ENCODE measurements at regions not wholly inside any gene's neighbourhood (a gene's known extent, or its start where the extent isn't known, plus 50 kb on each side); places are given as distances from the start of the nearest gene placed in this dataset.

DNA sequence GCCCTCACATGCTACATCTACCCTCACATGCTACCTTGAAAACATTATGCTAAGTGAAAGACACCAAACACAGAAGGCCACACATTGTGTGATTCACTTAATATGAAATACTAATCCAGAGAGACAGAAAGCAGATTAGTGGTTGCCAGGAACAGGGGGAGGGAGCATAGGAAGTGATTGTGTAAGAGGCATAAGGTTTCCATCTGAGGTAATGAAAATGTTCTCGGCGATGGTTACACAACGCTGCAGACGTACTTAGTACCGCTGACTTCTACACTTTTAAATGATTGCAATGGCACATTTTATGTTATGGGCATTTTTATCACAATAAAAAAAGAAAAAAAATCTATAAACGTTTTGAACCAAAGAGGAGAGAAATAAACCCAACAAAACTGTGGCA lies 742.3 kb downstream of the TYW1 start:
- DNase-seq (ENCODE audit: extremely low read depth, low read depth) = no peak
- TF ChIP-seq CTCF (IDR thresholded peaks at IDR 0.05; ENCODE audit: low read depth, low read length) = no peak

DNA sequence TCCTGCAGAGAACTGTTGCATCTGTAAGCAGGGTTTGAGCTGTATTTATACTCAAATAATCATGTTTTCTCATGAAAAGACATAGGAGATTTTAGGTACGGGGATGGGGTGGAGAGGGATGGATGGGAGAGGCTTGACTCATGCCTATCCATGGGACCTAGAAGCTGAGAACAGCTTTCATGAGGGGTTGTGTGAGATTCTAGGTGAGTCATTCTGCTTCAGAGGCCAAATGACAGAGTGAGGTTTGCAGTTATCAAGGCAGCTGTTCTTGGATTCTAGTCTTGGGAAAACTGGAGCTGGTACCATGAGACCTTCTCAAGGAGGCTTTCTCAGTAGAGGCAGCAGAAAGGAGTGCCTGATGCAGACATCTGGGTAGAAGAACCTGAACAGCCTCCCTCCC lies 746.9 kb downstream of the TYW1 start:
- TF ChIP-seq CTCF (IDR thresholded peaks at IDR 0.05; ENCODE audit: low read depth, low read length) = no peak
- DNase-seq (ENCODE audit: extremely low read depth, low read depth) = no peak

DNA sequence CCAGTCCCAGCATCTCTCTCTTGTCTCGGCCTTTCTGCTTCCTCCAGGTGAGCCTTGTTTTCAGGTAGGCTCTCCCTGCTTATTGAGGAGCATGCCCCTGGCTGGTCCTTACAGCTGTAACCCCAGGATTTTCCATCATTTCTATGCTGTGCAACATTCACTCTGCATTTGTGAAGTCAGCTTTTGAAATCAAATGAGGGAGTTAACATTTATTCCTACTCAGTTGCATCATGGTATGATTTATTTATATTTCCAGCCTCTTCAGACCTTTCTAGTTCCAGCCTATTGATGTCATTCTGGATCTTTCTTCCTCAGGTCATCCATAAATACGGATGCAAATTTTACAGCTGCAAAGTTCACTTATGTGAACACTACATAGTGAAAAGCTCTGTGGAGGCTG lies 755.6 kb downstream of the TYW1 start:
- TF ChIP-seq CTCF (IDR thresholded peaks at IDR 0.05; ENCODE audit: low read depth, low read length) = no peak
- DNase-seq (ENCODE audit: extremely low read depth, low read depth) = no peak

DNA sequence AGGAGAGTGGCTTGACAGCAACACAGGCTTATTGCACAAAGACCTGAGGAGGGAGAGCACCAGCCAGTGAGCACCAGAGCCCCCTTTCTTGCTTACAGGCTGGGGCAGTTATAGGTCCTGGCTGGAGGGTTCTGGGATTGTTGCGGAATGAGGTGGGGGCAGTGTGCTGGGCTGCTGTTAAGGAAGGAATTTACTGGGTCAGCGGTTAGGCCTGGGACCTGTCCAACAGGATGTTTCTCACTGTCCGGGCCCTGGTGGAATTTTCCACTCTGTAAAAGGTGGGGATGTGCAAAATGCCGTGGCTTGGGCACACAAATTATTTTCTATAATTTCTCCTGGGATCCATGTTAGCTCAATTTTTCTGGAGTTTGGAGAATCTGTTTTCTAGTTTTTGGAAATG lies 757.3 kb downstream of the TYW1 start:
- TF ChIP-seq CTCF (IDR thresholded peaks at IDR 0.05; ENCODE audit: low read depth, low read length) = no peak
- no peak for DNase-seq (ENCODE audit: extremely low read depth, low read depth)

- TF ChIP-seq CTCF (IDR thresholded peaks at IDR 0.05; ENCODE audit: low read depth, low read length) = no peak
- no peak for DNase-seq (ENCODE audit: extremely low read depth, low read depth)
Observed at GRCh38 chr7:67754651-67755050, 758.0 kb downstream of the TYW1 start.

- no peak for TF ChIP-seq CTCF (IDR thresholded peaks at IDR 0.05; ENCODE audit: low read depth, low read length)
- DNase-seq (ENCODE audit: extremely low read depth, low read depth) = no peak
Observed at GRCh38 chr7:67758551-67758950, 761.9 kb downstream of the TYW1 start.

DNA sequence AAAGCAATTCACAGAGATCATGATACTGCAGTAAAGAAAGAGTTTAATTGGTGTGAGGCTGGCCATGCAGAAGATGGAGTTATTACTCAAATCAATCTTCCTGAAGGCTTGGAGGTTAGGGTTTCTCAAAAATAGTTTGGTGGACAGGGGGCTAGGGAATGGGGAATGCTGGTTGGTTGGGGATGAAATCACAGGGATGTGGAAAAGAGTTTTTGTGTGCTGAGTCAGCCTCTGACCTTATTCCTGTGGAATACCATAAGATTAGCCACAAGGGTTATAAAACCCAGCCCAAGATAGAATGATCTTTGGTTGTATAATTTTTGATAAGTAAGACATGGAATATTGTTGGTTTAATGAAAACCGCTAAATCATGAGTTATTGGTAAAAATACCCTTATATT lies 764.3 kb downstream of the TYW1 start:
- no peak for TF ChIP-seq CTCF (IDR thresholded peaks at IDR 0.05; ENCODE audit: low read depth, low read length)

More for the DNA sequence above, 764.3 kb downstream of the TYW1 start:
- no peak for DNase-seq (ENCODE audit: extremely low read depth, low read depth)

Measured in AG09319 (cell line).